KMS-11 (cell line): ENCODE measurements at regions not wholly inside any gene's neighbourhood (a gene's known extent, or its start where the extent isn't known, plus 50 kb on each side); places are given as distances from the start of the nearest gene placed in this dataset.

ENCODE experiments used
- H2AFZ ChIP-seq: fragments of 200-600 bp; sonication (generic); 2 replicates; pipeline ENCODE4 v1.6.1; 2016; ENCODE audit warnings: antibody characterized with exemption, mixed run types, low read depth
- H3K27ac ChIP-seq: fragments of 200-600 bp; sonication (generic); 2 replicates; pipeline ENCODE4 v1.6.1; 2016; ENCODE audit warnings: mild to moderate bottlenecking, mixed run types
- H3K27me3 ChIP-seq: fragments of 200-600 bp; sonication (generic); 2 replicates; pipeline ENCODE4 v1.6.1; 2017; ENCODE audit warnings: mild to moderate bottlenecking, low read depth, mixed run types, moderate library complexity; ENCODE audit not compliant: insufficient read depth
- H3K36me3 ChIP-seq: fragments of 200-600 bp; sonication (generic); 2 replicates; pipeline ENCODE4 v1.6.1; 2017; ENCODE audit warnings: mild to moderate bottlenecking, mixed run types; ENCODE audit not compliant: insufficient read depth
- H3K4me1 ChIP-seq: fragments of 200-600 bp; sonication (generic); 2 replicates; pipeline ENCODE4 v1.6.1; 2016; ENCODE audit warnings: mild to moderate bottlenecking, low read depth, mixed run types; ENCODE audit not compliant: poor library complexity, severe bottlenecking
- H3K4me2 ChIP-seq: fragments of 200-600 bp; sonication (generic); 2 replicates; pipeline ENCODE4 v1.7.0; 2016; ENCODE audit warnings: mild to moderate bottlenecking, mixed run types
- H3K4me3 ChIP-seq: fragments of 200-600 bp; sonication (generic); IDR thresholded peaks from 2 replicates; pipeline ENCODE4 v1.6.1; 2017; ENCODE audit warnings: low read depth, low read length, mixed read lengths; ENCODE audit not compliant: insufficient read depth
- H3K79me2 ChIP-seq: fragments of 200-600 bp; sonication (generic); 2 replicates; pipeline ENCODE4 v1.6.1; 2016; ENCODE audit warnings: low read depth, mixed run types; ENCODE audit not compliant: insufficient read depth
- H3K9ac ChIP-seq: fragments of 200-600 bp; sonication (generic); 2 replicates; pipeline ENCODE4 v1.6.1; 2016; ENCODE audit warnings: mild to moderate bottlenecking, mixed run types
- H4K20me1 ChIP-seq: fragments of 200-600 bp; sonication (generic); 2 replicates; pipeline ENCODE4 v1.6.1; 2016; ENCODE audit warnings: mild to moderate bottlenecking, mixed run types; ENCODE audit not compliant: insufficient read depth
- CTCF ChIP-seq: fragments of 200-600 bp; sonication (generic); conservative IDR thresholded peaks from 2 replicates; pipeline ENCODE4 v1.6.1; 2017; ENCODE audit warnings: low read depth, mild to moderate bottlenecking, antibody characterized with exemption, low read length, moderate library complexity, mixed read lengths

GRCh38 chr17:36814958-36815357 lies 122.3 kb upstream of the LHX1 start:
- H3K27me3 ChIP-seq, result peaks cover 5% of the 10 kb centered on the region; the same call in 1 of the 2 replicates

GRCh38 chr17:36816214-36816906 lies 120.9 kb upstream of the LHX1 start:
- no peaks in the 10 kb centered on the region for H3K4me1 ChIP-seq

More at GRCh38 chr17:36814958-36815357, 122.3 kb upstream of the LHX1 start:
- no peak overlapping the region for H2AFZ ChIP-seq
- no peak overlapping the region for H3K4me3 ChIP-seq
- H3K36me3 ChIP-seq, result no peaks in the 10 kb centered on the region
- no peak overlapping the region for H3K9ac ChIP-seq
- TF ChIP-seq CTCF, result no peak
- H4K20me1 ChIP-seq, result no peaks in the 10 kb centered on the region
- no peak overlapping the region for H3K27ac ChIP-seq
- no peaks in the 10 kb centered on the region for H3K79me2 ChIP-seq
- H3K4me1 ChIP-seq, result no peaks in the 10 kb centered on the region
- no peak overlapping the region for H3K4me2 ChIP-seq

GRCh38 chr17:36816907-36817288 lies 120.4 kb upstream of the LHX1 start:
- Histone ChIP-seq H3K9ac (no peak overlapping the region), H4K20me1 (no peaks in the 10 kb centered on the region), H3K4me3 (no peak overlapping the region), H3K4me2 (no peak overlapping the region), H2AFZ (no peak overlapping the region), H3K4me1 (no peaks in the 10 kb centered on the region), H3K27ac (no peak overlapping the region), H3K79me2 (no peaks in the 10 kb centered on the region), H3K36me3 (no peaks in the 10 kb centered on the region), H3K27me3 (peaks cover 5% of the 10 kb centered on the region; the same call in 1 of the 2 replicates)
- no peak for TF ChIP-seq CTCF

More at GRCh38 chr17:36816214-36816906, 120.9 kb upstream of the LHX1 start:
- Histone ChIP-seq H3K27ac (no peak overlapping the region), H3K27me3 (peaks cover 5% of the 10 kb centered on the region; the same call in 1 of the 2 replicates), H3K79me2 (no peaks in the 10 kb centered on the region), H3K9ac (no peak overlapping the region), H3K36me3 (no peaks in the 10 kb centered on the region), H4K20me1 (no peaks in the 10 kb centered on the region), H3K4me3 (no peak overlapping the region), H3K4me2 (no peak overlapping the region), H2AFZ (no peak overlapping the region)
- TF ChIP-seq CTCF, result no peak

- Histone ChIP-seq H3K36me3 (no peaks in the 10 kb centered on the region), H3K4me1 (no peaks in the 10 kb centered on the region), H3K4me3 (no peak overlapping the region), H2AFZ (no peak overlapping the region), H3K4me2 (no peak overlapping the region), H3K9ac (no peak overlapping the region), H3K27ac (no peak overlapping the region), H3K27me3 (peaks cover 5% of the 10 kb centered on the region; the same call in 1 of the 2 replicates), H3K79me2 (no peaks in the 10 kb centered on the region), H4K20me1 (no peaks in the 10 kb centered on the region)
- no peak for TF ChIP-seq CTCF
Measured at GRCh38 chr17:36817483-36818048, 119.7 kb upstream of the LHX1 start.
